Left hindlimb (tissue), 1 donor: ENCODE measurements at regions not wholly inside any gene's neighbourhood (a gene's known extent, or its start where the extent isn't known, plus 50 kb on each side); places are given as distances from the start of the nearest gene placed in this dataset.

ENCODE experiments used
- DNase-seq: peaks from one replicate; pipeline ENCODE4 v3.0.0-alpha.2; 2018

DNA sequence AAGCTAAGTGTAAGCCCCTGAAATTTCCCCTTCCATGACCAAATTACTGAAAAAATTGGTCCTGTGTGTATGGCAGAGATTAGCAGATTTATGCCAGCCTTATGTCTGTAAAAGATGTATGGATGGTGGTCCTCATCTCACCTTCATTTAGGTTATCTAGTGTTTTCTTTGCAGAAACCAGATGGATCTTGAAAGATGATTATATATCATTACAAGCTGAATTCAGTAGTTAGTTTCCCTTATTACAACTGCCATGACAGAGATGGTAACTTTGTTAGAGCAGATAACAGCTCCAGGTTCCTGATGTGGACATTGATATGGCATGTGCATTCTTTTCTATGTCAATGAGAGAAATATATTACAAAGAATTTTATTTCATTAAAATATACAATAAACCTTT is 1403.2 kb upstream of the CDH6 start:
- DNase-seq = no peak

DNA sequence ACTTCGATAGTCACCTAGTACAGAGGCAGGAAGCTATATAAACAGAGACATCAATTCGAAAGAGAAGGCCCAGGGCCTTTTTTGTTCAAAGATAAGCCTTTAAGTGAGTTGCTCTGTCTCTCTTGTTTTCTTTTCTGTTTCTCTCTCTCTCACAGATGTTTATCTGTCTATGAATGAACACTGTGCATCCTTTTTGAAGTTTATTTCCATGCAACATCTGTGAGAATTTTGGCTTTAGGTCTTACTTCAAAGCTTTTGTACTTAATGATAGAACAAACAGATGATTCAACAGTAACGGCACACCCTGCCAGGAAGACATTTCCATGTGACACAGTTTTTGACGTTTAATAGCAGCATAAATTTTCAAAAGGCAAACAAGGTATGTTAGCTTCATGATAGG is 1413.1 kb upstream of the CDH6 start:
- DNase-seq = no peak

DNA sequence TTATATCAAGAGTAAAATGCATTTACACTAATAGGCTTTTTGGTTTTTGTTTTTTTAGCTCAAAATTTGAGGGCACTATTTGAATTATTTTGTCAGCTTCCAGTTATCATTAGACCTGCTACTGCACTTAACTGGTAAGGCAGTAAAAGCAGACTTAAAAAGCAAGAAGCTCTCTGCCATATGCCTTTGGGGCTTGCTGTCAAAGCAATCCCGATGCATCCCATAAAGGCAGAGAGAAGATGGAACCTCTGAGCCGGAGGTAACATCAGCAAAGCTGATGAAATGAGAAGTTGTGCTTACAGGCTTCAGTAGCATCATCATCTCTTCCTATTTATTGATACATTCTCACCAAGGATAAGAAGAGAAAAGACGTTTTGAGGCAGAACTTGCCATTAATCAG is 1414.3 kb upstream of the CDH6 start:
- no peak for DNase-seq

DNA sequence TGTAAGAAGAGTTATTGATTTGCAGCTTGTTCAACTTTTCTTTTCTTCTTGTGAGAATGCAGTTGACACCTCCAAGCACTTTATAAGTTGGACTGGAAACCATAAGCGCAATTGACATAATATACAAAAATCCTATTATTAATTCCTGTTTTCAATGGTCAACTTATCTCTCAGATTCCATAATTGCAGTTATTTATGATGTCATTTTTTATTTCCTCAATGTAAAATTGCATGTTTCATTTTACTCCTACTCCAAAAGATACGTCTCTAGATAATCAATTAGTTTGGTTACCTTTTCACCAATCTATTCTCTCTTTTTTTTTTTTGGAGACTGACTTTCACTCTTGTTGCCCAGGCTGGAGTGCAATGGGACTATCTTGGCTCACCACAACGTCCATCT is 1416.1 kb upstream of the CDH6 start:
- DNase-seq = no peak

GRCh38 chr5:29770936-29771335 is 1422.5 kb upstream of the CDH6 start:
- no peak for DNase-seq

- no peak for DNase-seq
Observed at GRCh38 chr5:29769474-29769873, 1424.0 kb upstream of the CDH6 start.

- no peak for DNase-seq
Observed at GRCh38 chr5:29758986-29759421, 1434.5 kb upstream of the CDH6 start.

GRCh38 chr5:29750453-29750852 is 1443.0 kb upstream of the CDH6 start:
- no peak for DNase-seq

- no peak for DNase-seq
Observed at GRCh38 chr5:29744618-29745017, 1448.9 kb upstream of the CDH6 start.

DNA sequence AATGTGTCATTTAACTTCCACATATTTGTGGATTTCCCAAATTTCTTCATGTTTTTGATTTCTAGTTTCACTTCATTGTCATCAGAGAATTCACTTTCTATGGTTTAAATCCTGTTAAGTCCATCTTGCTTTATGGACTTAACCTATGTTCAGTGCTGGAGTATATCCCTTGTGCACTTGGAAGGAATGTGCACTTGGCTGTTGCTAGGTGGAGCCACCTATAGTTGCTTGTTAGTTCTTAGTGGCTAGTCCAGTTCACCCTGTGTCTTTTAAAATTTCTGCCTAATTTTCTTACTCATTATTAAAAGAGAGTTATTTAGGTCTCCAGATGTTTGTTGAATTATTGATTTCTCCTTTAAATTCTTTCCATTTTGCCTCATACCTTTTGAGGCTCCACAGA is 1472.5 kb upstream of the CDH6 start:
- DNase-seq = no peak

DNA sequence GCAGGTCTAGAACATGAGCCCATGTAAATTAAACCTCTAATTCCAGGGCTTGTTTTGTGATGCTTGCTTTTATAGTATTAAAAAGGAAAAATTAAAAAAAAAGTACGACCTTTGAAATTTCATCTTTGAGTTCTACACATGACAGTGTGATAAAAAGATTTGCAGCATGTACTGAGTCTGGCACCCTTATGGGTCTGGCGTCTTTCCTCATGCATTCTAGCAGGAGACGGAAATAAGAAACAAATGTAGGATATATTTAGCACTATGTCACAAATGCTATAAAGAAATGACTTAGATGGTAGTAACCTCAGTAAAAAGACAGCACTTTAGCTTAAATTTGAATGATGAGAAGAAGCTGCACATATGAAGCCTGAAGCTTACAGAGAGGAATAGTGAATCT is 1474.3 kb upstream of the CDH6 start:
- no peak for DNase-seq

GRCh38 chr5:29715167-29715566 is 1478.3 kb upstream of the CDH6 start:
- no peak for DNase-seq

- no peak for DNase-seq
Observed at GRCh38 chr5:29702875-29703274, 1490.6 kb upstream of the CDH6 start.

DNA sequence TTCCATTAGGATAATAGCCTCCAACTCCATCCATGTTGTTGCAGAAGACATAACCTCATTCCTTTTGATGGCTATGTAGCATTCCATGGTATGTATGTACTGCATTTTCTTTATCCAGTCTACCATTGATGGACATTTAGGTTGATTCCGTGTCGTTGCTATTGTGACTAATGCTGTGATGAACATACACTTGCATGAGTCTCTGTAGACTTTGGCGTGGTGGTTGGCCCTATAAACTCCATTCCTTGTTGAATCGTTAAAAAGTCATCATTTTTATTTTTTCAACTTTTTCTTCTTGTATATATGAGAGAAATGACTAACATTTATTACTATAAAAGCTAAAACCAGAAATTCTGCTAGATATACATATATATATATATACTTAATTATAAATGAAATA is 1491.9 kb upstream of the CDH6 start:
- no peak for DNase-seq

- DNase-seq = no peak
Observed at GRCh38 chr5:29697785-29698414, 1495.6 kb upstream of the CDH6 start.

GRCh38 chr5:29697278-29697677 is 1496.2 kb upstream of the CDH6 start:
- DNase-seq = no peak

DNA sequence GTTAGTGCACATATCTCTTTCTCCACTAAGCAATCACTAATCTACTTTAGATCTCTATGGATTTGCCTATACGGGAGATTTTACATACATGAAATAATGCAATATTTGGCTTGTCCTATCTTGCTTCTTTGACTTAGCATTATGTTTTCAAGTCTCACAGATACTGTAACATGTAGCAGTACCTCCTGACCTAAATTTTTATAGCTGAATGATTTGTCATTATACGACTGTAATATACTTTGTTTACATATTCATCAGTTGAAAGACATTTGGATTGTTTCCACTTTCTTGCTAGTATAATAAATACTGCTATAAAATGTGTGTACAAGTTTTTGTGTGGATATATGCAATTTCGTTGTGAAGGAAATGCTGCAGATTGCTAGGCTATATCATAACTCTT is 1520.8 kb upstream of the CDH6 start:
- DNase-seq = no peak

- no peak for DNase-seq
Observed at GRCh38 chr5:29662876-29663275, 1530.6 kb upstream of the CDH6 start.

- DNase-seq = no peak
Observed at GRCh38 chr5:29654954-29655353, 1538.5 kb upstream of the CDH6 start.

GRCh38 chr5:29649321-29649720 is 1544.2 kb upstream of the CDH6 start:
- DNase-seq = no peak

DNA sequence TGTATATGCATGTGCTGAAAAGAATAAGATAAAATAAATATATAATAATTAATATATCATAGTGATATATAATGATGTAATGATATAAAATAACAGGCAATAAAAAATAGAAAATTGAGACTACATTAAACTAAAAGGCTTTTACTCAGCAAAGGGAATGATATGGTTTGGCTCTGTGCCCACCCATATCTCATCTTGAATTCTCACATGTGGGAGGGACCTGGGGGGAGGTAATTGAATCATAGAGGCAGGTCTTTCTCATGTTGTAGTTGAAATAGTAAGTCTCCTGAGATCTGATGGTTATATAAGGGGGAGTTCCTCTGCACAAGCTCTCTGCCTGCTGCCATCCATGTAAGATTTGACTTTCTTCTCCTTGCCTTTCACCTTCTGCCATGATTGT is 1550.9 kb upstream of the CDH6 start:
- DNase-seq = no peak

- DNase-seq = no peak
Observed at GRCh38 chr5:29614206-29614605, 1579.3 kb upstream of the CDH6 start.

GRCh38 chr5:29588236-29588635 is 1605.2 kb upstream of the CDH6 start:
- no peak for DNase-seq

- no peak for DNase-seq
Observed at GRCh38 chr5:29587832-29588231, 1605.7 kb upstream of the CDH6 start.

DNA sequence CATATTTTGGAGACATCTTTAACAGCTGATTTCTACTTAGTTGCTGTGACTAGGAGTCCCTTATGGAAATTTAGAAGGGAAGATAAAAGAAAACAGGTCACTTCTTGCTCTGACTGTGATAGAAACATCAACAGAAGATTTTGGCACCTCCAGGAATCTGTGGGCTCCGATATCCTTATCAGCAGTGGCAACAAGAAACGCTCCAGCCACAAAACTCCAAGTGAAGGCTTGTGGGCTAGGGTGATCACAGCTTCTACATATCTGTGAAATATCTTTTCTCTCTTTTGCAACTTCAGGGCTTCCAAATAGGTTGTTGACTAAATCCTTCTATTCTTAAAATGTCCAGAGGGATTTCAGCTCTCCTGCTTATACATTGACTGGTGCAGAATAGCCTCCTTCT is 1625.5 kb upstream of the CDH6 start:
- no peak for DNase-seq

DNA sequence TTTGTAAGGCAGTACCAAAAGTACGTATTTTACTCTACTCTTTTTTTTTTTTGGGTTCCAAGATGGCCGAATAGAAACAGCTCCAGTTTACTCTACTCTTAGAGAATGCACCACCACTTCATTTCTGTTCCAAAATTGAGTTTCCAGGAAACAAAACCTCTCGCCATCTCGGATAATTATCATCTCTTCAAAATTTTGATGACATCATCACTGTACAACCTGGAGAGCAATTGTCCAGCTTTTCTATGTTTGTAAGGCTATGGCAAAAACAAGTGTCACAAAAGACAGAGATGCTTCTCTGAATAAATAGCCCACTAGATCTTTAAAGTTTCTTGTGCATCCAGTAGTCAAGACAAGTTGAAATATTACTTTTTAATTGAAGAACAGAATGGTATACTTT is 1631.9 kb upstream of the CDH6 start:
- DNase-seq = no peak
